ENCODE measurements at regions not wholly inside any gene's neighbourhood (a gene's known extent, or its start where the extent isn't known, plus 50 kb on each side); places are given as distances from the start of the nearest gene placed in this dataset.

DNA sequence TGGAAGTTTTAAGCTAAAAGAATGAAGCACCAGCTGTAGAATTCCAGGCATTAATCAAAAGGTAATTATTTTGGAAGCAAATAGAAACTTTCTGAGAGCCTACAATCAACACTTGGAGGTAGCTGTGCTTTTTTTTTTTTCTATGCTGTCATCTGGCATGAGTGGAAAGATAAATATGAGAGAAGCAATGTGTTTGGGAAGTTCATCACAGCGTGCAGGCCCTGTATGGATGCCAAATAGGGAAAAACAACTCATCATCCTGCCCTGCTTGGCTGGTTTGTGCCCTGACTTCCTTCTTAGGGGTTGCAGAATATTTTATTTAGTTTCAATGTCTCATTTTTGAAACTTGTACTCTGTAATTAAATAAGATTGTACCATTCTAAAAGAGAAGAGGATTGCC lies 437.4 kb downstream of the PIK3C3 start:
- Histone ChIP-seq H3K4me2 (ENCODE audit: insufficient read depth, insufficient read length, low read length) (no peak overlapping the region), H4K8ac (replicated peaks; ENCODE audit: insufficient read length, low read depth, low read length) (no peak overlapping the region), H3K27ac (ENCODE audit: insufficient read length, low read depth, low read length) (no peak overlapping the region), H3K27me3 (ENCODE audit: insufficient read depth, low read length) (no peaks in the 10 kb centered on the region), H2AK5ac (ENCODE audit: insufficient read length, low read length) (no peak overlapping the region), H3K14ac (ENCODE audit: insufficient read depth, low read length) (no peak overlapping the region), H4K5ac (ENCODE audit: insufficient read length, low read depth, low read length) (no peak overlapping the region), H3K79me1 (ENCODE audit: insufficient read depth, low read depth, low read length, poor library complexity, severe bottlenecking) (no peaks in the 10 kb centered on the region), H4K91ac (ENCODE audit: insufficient read length, low read depth, low read length) (no peak overlapping the region), H2AFZ (ENCODE audit: low read length) (no peak overlapping the region), H3K23me2 (ENCODE audit: insufficient read length, low read depth, low read length, poor library complexity, severe bottlenecking) (no peaks in the 10 kb centered on the region), H2BK120ac (ENCODE audit: low read depth, low read length, poor library complexity, severe bottlenecking) (no peak overlapping the region), H4K20me1 (ENCODE audit: control insufficient read depth, insufficient read depth, insufficient read length) (no peaks in the 10 kb centered on the region), H2BK12ac (ENCODE audit: insufficient read length, low read depth, low read length) (no peak overlapping the region), H3K56ac (ENCODE audit: insufficient read length, low read depth, low read length) (no peak overlapping the region), H3K4ac (ENCODE audit: low read depth, low read length) (no peak overlapping the region), H2BK15ac (ENCODE audit: low read depth, low read length) (no peak overlapping the region), H3K9ac (ENCODE audit: extremely low read depth, insufficient read length, low read length) (no peak overlapping the region), H3T11ph (ENCODE audit: low read length) (no peak overlapping the region), H3K79me2 (ENCODE audit: insufficient read depth, low read length) (no peaks in the 10 kb centered on the region), H2BK5ac (ENCODE audit: insufficient read length, low read length) (no peak overlapping the region), H3K9me3 (ENCODE audit: control insufficient read depth, low read depth, low read length) (no peaks in the 10 kb centered on the region), H2BK20ac (ENCODE audit: low read depth, low read length, poor library complexity, severe bottlenecking) (no peak overlapping the region), H3K18ac (ENCODE audit: insufficient read length, low read depth, low read length) (no peak overlapping the region), H3K23ac (ENCODE audit: insufficient read length, low read depth, low read length) (no peak overlapping the region), H3K4me1 (ENCODE audit: insufficient read depth, low read length) (no peaks in the 10 kb centered on the region)
- no peaks in the 10 kb centered on the region; a peak in 1 of 7 replicates for H3K36me3 Mint-ChIP-seq (ENCODE audit: insufficient read depth in 1 of 3, low read depth in 3 of 3)
- TF ChIP-seq, protein P1, sequence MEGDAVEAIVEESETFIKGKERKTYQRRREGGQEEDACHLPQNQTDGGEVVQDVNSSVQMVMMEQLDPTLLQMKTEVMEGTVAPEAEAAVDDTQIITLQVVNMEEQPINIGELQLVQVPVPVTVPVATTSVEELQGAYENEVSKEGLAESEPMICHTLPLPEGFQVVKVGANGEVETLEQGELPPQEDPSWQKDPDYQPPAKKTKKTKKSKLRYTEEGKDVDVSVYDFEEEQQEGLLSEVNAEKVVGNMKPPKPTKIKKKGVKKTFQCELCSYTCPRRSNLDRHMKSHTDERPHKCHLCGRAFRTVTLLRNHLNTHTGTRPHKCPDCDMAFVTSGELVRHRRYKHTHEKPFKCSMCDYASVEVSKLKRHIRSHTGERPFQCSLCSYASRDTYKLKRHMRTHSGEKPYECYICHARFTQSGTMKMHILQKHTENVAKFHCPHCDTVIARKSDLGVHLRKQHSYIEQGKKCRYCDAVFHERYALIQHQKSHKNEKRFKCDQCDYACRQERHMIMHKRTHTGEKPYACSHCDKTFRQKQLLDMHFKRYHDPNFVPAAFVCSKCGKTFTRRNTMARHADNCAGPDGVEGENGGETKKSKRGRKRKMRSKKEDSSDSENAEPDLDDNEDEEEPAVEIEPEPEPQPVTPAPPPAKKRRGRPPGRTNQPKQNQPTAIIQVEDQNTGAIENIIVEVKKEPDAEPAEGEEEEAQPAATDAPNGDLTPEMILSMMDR (conservative IDR thresholded peaks at IDR 0.05): no peak
- H3K27me3 Mint-ChIP-seq (ENCODE audit: low read depth): no peaks in the 10 kb centered on the region
- no CpG with 5 or more reads among the region's 1 CpG for WGBS (ENCODE audit: extremely low coverage, insufficient read length, low lambda C conversion rate)
- DNase-seq: no peak
- no peak overlapping the region for H3K27ac Mint-ChIP-seq
- H3K9me3 Mint-ChIP-seq: peaks cover 0 to 4% of the 10 kb centered on the region in 2 experiments; a peak in 3 of 5 replicates
- no peak overlapping the region for H3K4me3 Mint-ChIP-seq
- H3K4me1 Mint-ChIP-seq: no peaks in the 10 kb centered on the region
